Central memory CD4-positive, alpha-beta T cell (primary cell): ENCODE measurements at regions not wholly inside any gene's neighbourhood (a gene's known extent, or its start where the extent isn't known, plus 50 kb on each side); places are given as distances from the start of the nearest gene placed in this dataset.
"Not testable (repeated sequence)": the region's sequence is repeated elsewhere in the genome, so short reads cannot be mapped to it uniquely, and the experiment has no call there.

ENCODE experiments used
- DNase-seq: peaks from one replicate; pipeline ENCODE4 v3.0.0; 2022

GRCh38 chr2:144631636-144632035 lies 111.7 kb upstream of the ZEB2 start:
- no peak for DNase-seq

- DNase-seq, result no peak
Measured at GRCh38 chr2:144630459-144631215, 110.7 kb upstream of the ZEB2 start.

DNA sequence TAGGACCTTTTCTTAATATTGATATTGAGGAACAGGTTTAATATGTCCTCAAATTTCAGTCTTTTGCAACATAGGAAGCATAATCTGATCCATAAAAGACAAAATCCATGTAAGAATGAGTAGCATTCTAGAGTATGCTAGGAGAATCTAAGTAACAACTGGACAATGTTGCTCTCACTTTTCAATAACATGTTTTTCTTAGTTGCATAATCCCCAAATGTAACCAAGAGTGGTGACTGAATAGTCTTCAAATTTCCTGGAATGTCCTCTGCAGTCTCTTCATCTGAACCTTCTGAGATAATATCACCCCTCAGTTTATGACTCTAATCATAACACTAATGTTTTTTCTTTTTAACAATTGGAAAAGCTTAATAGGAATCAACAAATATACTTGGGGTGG lies 110.0 kb upstream of the ZEB2 start:
- no peak for DNase-seq

- DNase-seq, result no peak
Measured at GRCh38 chr2:144628566-144628965, 108.6 kb upstream of the ZEB2 start.

DNA sequence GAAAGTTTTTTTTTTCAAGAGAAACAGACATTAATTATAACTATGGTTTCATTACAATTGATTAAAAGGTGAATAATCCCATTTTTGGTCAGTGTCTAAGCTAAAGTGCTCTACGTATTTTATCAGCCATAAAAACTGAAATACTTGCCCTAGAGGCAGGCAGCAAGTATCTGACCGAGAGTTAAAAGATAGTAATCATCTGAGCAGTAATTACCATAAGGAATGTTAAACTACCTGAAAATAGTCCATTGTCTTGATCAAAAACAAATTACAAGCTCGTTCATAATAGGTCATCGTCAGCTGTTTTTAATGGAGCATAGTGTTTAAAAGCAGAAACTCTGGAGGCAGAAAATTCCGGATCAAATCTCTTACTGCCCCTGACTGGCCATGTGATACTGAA lies 105.7 kb upstream of the ZEB2 start:
- no peak for DNase-seq

DNA sequence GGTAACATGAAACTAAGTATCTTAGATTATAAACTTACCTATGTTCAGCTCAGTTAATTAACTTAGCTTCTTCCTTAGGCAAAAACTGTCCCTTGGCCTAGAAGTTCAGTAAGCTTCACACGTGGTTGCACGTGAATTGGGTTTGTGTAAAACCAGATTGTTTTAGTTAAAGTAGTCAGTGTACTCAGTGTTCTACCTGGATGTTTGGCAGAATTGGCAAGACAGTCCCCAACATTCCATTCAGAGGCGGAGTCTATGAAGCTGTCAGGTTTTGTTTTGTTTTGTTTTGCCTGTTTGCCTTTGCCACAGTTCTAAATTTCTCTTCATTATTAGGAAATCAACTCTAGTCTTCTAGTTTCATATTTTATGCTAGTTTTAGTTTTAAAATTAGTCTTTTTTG lies 105.3 kb upstream of the ZEB2 start:
- no peak for DNase-seq

DNA sequence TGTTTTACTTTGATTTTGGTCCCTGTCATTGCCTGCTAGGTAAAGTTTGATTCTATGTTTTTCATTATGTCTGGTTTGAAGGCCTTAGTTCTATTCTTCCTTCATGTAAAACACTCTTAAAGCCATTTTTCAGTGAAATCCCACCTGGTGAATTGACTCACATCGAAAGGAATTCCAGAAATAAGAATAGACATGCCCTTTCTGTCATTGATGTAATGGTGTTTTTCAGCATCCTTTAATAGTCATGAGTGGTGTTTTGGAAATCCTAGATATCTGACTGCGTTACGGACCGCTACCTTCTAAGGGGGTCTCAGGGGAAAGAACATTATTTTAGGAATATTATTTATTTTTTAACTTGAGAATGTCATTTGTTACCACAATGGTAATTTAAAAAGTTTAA lies 104.5 kb upstream of the ZEB2 start:
- DNase-seq, result no peak

GRCh38 chr2:144622373-144622772 lies 102.5 kb upstream of the ZEB2 start:
- DNase-seq, result not testable (repeated sequence)

DNA sequence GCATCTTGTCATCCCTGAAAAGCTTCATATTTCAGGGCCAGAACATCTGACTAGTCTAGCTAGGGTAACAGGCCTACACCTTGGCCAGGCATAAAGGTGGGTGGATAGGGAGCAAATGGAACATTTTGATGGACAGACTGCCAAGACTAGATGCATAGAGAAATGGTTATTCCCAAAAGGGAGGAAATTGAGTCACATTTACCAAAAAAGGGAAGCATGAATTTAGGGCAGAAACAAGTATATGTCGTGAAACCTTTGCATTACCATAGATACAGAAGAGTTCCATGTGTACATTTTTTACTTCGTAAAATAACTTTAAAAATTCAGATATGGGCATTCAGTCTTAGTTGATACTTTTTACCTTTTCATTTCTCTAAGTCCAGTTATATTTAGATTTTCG lies 101.3 kb upstream of the ZEB2 start:
- no peak for DNase-seq

- no peak for DNase-seq
Measured at GRCh38 chr2:144619760-144620159, 99.8 kb upstream of the ZEB2 start.

- DNase-seq, result not testable (repeated sequence)
Measured at GRCh38 chr2:144617171-144617570, 97.3 kb upstream of the ZEB2 start.

- no peak for DNase-seq
Measured at GRCh38 chr2:144615866-144616565, 96.1 kb upstream of the ZEB2 start.

DNA sequence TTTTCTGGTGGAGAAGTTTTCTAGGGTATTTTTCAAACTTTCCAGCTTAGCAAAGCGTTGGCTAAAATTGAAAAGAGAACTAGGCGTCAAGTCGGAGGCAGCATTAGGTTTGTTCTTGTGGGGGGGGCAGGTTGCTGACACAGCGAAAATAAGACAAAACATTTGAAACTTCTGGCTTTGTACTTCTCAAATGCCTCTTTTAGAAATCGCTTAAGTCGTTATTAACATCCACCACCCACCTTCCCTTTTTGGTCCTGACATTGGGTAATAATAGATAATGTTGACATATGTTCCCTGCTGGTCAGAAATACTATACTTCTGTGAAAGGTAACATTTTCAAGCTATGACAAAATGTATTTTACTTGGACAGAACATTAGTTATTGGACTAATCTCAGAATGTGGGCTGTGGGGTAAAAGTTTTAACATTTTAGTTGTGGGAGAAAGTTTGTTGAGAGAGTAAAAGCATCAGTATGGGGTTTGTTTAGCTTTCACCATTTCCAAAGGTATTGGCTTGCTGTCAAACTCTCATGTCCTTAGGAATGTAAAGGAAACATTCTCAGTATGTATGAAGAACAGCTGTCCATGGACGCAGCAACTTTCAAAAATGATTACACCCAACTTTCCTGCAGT lies 88.1 kb upstream of the ZEB2 start:
- no peak for DNase-seq

DNA sequence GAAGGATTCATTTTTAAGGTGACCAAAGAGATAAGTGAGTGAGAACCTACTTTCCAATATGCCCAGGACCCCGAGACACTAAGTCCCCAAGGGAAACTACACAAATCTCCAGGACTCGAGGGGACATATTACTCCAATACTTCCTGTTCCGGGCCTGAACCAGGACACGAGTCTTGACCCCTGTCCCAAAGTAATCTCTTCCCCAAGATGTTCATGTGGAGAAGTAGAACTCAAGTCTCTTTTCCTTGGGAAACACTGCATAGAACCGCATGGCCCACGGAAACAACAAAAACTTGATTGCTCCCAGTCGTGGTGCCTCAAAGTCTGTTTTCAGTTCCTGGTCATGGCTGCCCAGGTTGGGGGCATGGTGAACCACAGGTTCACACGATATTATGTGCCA lies 87.2 kb upstream of the ZEB2 start:
- DNase-seq, result no peak

DNA sequence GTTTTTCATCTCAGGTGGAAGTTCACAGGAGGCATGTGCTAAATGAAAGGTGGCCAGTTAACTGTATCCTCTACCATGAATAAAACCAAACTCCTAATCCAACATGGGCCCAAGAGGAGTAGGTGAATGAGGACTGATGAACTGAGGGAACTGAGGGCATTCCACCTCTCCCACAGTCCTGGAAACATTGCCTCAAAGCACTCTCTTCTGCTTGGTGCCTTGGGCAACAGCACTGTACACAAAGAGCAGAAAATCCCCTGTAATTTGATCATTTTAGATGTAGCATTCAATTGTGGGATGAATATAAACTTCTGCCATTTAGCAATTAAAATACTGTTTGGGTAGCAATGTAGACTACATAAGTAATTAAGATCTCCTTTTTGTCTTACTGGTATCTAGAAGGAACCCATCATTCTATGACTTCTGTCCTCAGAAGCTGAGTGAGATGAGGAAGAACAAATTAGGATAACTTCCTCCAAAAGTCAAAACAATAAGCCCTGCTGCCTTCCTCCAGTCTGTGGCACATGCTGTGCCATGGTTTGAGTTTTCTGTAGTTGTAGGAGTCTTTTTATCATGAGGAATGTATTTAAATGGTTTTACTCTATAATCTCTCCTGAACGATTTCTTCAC lies 86.7 kb upstream of the ZEB2 start:
- DNase-seq, result no peak

DNA sequence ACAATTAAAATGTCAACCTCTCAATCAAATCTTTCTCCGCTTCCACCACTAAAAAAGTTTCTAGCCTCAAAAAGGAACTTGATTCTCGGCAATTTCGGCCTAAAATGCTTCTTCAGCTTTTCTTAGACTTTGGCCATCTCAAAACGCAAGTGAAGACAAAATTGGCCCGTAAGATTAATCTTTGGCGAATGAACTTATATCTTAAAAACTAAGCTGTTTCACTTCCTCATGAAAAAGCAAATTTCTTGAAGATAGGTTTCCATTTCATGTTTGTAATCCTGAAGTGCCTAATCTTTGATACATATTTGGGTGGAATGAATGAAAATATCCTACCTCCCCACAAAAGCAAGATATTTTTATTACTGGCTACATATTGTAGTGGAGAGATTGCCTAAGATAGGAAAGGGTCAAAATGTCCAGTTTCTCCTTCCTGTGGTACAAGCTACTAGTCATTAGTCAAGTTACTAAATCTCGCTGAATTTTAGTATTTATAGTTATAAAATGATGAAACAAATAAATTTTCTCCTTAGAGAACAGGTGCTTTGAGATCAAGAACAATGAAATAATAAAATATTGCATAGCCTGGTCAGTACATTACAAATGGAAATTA lies 85.4 kb upstream of the ZEB2 start:
- DNase-seq, result no peak

DNA sequence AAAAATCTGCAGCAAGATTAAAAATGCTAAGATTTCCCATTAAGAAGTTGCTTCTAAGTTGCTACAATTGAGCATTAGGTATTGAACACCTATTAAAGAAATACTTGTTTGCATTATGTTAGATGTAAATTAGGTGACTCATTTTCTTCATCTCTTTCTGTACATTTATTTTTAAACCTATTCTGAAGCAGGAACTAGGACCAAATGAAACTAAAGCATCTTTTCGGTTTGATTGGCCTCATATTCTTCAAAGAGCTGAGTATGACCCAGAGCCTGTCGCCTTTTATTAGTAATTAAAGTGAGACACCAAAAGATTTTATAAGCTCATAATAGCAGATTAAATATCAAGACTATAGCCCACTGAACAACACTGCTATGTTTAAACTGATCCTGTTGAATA lies 83.4 kb upstream of the ZEB2 start:
- DNase-seq, result no peak

DNA sequence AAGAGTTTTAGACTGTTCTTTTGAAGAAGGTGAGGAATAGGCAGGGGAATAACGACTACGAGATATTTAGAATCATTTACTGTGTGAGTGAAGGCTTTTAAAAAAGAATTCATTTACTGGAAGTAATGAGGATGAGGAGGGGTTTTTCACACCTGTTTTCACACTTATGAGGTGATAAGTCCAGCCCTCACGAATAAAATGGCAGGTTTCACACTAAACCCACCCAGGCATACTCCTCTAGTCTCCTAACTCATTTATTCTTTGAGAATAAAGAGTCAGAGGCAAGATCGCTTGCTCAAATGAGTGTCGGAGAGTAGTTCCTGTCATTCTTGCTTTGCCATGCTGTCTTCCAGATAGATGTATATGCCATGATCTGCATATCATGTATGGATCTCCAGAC lies 79.0 kb upstream of the ZEB2 start:
- DNase-seq, result no peak

GRCh38 chr2:144597894-144598593 lies 78.1 kb upstream of the ZEB2 start:
- DNase-seq, result no peak

DNA sequence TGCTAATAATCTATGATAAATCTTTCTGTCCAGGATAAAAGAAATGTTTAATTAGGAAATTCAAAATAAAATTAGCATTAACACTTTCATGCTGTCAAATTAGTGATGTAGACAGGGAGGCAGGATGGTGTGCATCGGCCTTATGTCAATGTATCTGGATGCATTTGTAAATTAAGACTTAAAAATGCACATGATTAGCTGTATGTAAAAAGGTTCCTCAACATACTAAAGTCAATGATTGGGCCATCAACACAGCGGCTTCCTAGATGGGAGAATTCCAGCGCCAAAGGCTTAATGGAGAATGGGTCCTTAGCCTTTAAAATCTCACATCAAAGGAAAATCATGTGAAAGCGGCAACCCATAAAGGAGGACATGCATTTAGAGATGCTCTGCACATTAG lies 77.5 kb upstream of the ZEB2 start:
- no peak for DNase-seq

- no peak for DNase-seq
Measured at GRCh38 chr2:144596073-144596871, 76.4 kb upstream of the ZEB2 start.

GRCh38 chr2:144595686-144596072 lies 75.8 kb upstream of the ZEB2 start:
- no peak for DNase-seq
